ENCODE measurements at regions not wholly inside any gene's neighbourhood (a gene's known extent, or its start where the extent isn't known, plus 50 kb on each side); places are given as distances from the start of the nearest gene placed in this dataset.

GRCh38 chr15:96106181-96106580 is 224.3 kb upstream of the NR2F2 start:
- TF ChIP-seq TAF1 (IDR thresholded peaks at IDR 0.05; ENCODE audit: borderline replicate concordance, insufficient read depth, low read length): no peak

- TF ChIP-seq FOXP2 (optimal IDR thresholded peaks at IDR 0.05; ENCODE audit: borderline replicate concordance, extremely low read depth, extremely low read length, insufficient read depth) (no peak), SIN3A (IDR thresholded peaks at IDR 0.05; ENCODE audit: borderline replicate concordance, insufficient read depth, low read length) (no peak), POLR2AphosphoS5 (IDR thresholded peaks at IDR 0.05; ENCODE audit: low read depth, low read length) (no peak), TAF1 (IDR thresholded peaks at IDR 0.05; ENCODE audit: borderline replicate concordance, insufficient read depth, low read length) (no peak), REST (IDR thresholded peaks at IDR 0.05; ENCODE audit: insufficient read depth in 1 of 2, low read depth in 2 of 2, low read length in 2 of 2) (no peak)
These were observed 223.9 kb upstream of the NR2F2 start for GRCh38 chr15:96106628-96107027.

- TF ChIP-seq TAF1 (IDR thresholded peaks at IDR 0.05; ENCODE audit: borderline replicate concordance, insufficient read depth, low read length) (no peak), REST (IDR thresholded peaks at IDR 0.05; ENCODE audit: insufficient read depth in 1 of 2, low read depth in 2 of 2, low read length in 2 of 2) (no peak), FOXP2 (optimal IDR thresholded peaks at IDR 0.05; ENCODE audit: borderline replicate concordance, extremely low read depth, extremely low read length, insufficient read depth) (no peak), SIN3A (IDR thresholded peaks at IDR 0.05; ENCODE audit: borderline replicate concordance, insufficient read depth, low read length) (no peak), POLR2AphosphoS5 (IDR thresholded peaks at IDR 0.05; ENCODE audit: low read depth, low read length) (no peak)
These were observed 222.6 kb upstream of the NR2F2 start for GRCh38 chr15:96107916-96108315.

- TF ChIP-seq FOXP2 (optimal IDR thresholded peaks at IDR 0.05; ENCODE audit: borderline replicate concordance, extremely low read depth, extremely low read length, insufficient read depth) (no peak), REST (IDR thresholded peaks at IDR 0.05; ENCODE audit: insufficient read depth in 1 of 2, low read depth in 2 of 2, low read length in 2 of 2) (no peak), SIN3A (IDR thresholded peaks at IDR 0.05; ENCODE audit: borderline replicate concordance, insufficient read depth, low read length) (no peak), POLR2AphosphoS5 (IDR thresholded peaks at IDR 0.05; ENCODE audit: low read depth, low read length) (no peak), TAF1 (IDR thresholded peaks at IDR 0.05; ENCODE audit: borderline replicate concordance, insufficient read depth, low read length) (no peak)
These were observed 222.1 kb upstream of the NR2F2 start for GRCh38 chr15:96108405-96108804.

GRCh38 chr15:96109820-96110219 is 220.7 kb upstream of the NR2F2 start:
- TF ChIP-seq TAF1 (IDR thresholded peaks at IDR 0.05; ENCODE audit: borderline replicate concordance, insufficient read depth, low read length) (no peak), SIN3A (IDR thresholded peaks at IDR 0.05; ENCODE audit: borderline replicate concordance, insufficient read depth, low read length) (no peak), REST (IDR thresholded peaks at IDR 0.05; ENCODE audit: insufficient read depth in 1 of 2, low read depth in 2 of 2, low read length in 2 of 2) (no peak), POLR2AphosphoS5 (IDR thresholded peaks at IDR 0.05; ENCODE audit: low read depth, low read length) (no peak), FOXP2 (optimal IDR thresholded peaks at IDR 0.05; ENCODE audit: borderline replicate concordance, extremely low read depth, extremely low read length, insufficient read depth) (no peak)

Data from PFSK-1 (cell line).